GM18505 (cell line): ENCODE measurements at regions not wholly inside any gene's neighbourhood (a gene's known extent, or its start where the extent isn't known, plus 50 kb on each side); places are given as distances from the start of the nearest gene placed in this dataset.
"Not testable (repeated sequence)": the region's sequence is repeated elsewhere in the genome, so short reads cannot be mapped to it uniquely, and the experiment has no call there.

Experiments
- ATAC-seq: cut with Tn5 transposase; IDR thresholded peaks from one replicate; pipeline ENCODE4 v1.9.1; 2021; ENCODE audit not compliant: unreplicated experiment
- POLR2A ChIP-seq: IDR thresholded peaks from 4 replicates; pipeline ENCODE4 v1.6.1; 2011; ENCODE audit warnings: borderline replicate concordance; ENCODE audit not compliant: insufficient read depth, insufficient read length; ENCODE audit errors: extremely low read depth

DNA sequence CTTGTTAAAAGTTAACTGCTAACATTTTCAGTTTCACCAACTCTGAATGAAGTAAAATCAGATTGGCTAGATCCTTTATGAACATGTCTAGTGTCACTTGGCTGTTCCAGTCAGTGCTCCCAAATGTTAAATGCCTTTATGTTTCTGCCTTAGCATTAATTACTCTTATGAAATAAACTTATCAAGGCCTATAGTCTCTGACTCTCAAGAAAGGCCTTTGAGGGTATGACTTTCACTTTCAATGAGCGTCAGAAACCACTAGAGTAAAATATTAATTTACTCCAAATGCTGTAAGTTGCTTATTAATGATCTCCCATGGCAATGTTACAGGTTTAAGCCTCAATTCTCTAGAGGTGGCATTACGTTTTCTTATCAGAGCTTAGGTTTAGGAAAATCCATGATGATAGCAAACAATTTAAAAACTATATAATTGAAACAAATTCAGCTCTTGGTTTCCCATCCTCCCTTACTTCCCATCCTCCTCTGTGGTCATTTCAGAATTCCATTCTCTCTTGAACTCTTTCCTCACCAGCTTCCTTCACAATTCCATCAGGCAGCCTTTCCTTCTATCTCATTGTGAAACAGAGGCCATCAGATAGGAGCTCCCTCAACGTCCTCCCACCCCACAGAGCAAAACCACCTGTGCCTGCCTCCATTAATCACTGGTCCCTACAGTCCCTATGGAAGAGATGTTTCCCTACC lies 108.6 kb upstream of the COP1 start:
- ATAC-seq, result peak; percentile 58
- no peak for TF ChIP-seq POLR2A

DNA sequence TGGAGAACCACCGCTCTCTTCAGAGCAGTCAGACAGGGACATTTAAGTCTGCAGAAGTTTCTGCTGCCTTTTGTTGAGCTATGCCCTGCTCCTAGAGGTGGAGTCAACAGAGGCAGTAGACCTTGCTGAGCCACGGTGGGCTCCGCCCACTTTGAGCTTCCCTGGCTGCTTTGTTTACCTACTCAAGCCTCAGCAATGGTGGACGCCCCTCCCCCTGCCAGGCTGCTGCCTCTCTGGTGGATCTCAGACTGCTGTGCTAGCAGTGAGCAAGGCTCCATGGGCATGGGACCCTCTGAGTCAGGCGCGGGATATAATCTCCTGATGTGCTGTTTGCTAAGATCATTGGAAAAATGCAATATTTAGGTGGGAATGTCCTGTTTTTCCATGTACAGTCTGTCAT lies 89.5 kb upstream of the COP1 start:
- not testable (repeated sequence) for ATAC-seq

DNA sequence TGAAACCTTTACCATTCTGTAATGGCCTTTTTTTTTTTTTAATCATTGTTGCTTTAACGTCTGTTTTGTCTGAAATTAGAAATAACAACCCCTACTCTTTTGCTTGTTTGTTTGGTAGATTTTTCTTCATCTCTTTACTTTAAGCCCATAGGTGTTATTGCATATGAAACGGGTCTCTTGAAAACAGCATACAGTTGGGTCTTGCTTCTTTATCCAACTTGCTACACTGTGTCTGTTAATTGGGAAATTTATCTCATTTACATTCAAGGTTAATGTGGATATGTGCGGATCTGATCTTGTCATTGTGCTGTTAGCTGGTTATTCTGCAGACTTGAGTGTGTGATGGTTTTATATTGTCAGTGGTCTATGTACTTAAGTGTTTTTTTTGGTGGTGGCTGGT lies 78.9 kb upstream of the COP1 start:
- no peak for ATAC-seq
- TF ChIP-seq POLR2A, result no peak

DNA sequence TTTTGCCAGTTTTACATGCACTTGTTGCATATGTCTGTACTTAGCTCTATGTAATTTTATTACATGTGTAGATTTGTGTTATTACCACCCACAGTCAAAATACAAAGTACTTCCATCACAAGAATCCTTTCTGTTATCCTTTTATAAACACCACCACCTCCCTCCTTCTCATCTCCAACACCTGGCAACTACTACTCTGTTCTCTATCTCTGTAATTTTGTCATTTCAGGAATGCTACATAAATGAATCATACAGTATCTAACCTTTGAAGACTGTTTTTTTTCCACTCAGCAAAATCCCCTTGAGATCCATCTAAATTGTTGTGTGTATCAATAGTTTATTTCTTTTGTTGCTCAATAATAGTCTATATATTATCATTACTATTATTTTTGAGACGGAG lies 64.5 kb upstream of the COP1 start:
- TF ChIP-seq POLR2A, result no peak
- ATAC-seq, result no peak
